Stimulated activated CD4-positive, alpha-beta T cell treated with anti-CD3 and anti-CD28 coated beads, Interleukin-1b, Interleukin-23, amount 100 ng/mL, for 1 hour (primary cell): ENCODE measurements at regions not wholly inside any gene's neighbourhood (a gene's known extent, or its start where the extent isn't known, plus 50 kb on each side); places are given as distances from the start of the nearest gene placed in this dataset.

Source experiments
- DNase-seq, 2 donors: peaks; one replicate each; pipeline ENCODE4 v3.0.0-alpha.2; 2020; ENCODE audit warnings: low read depth in 2 of 2

GRCh38 chr9:19999491-20000057 lies 210.7 kb upstream of the SLC24A2 start:
- no peak for DNase-seq

- DNase-seq: no peak
Measured at GRCh38 chr9:19998823-19999455, 210.1 kb upstream of the SLC24A2 start.

GRCh38 chr9:19998153-19998552 lies 209.3 kb upstream of the SLC24A2 start:
- DNase-seq: no peak

GRCh38 chr9:19995619-19996018 lies 206.8 kb upstream of the SLC24A2 start:
- DNase-seq: no peak

GRCh38 chr9:19994296-19994695 lies 205.5 kb upstream of the SLC24A2 start:
- no peak for DNase-seq

GRCh38 chr9:19992556-19992955 lies 203.7 kb upstream of the SLC24A2 start:
- DNase-seq: no peak

- DNase-seq: no peak
Measured at GRCh38 chr9:19989213-19989612, 200.4 kb upstream of the SLC24A2 start.

GRCh38 chr9:19988281-19988680 lies 199.4 kb upstream of the SLC24A2 start:
- DNase-seq: no peak

- DNase-seq: no peak
Measured at GRCh38 chr9:19985081-19985480, 196.2 kb upstream of the SLC24A2 start.

- DNase-seq: no peak
Measured at GRCh38 chr9:19976226-19976625, 187.4 kb upstream of the SLC24A2 start.

GRCh38 chr9:19975499-19975898 lies 186.7 kb upstream of the SLC24A2 start:
- DNase-seq: no peak

GRCh38 chr9:19969721-19970120 lies 180.9 kb upstream of the SLC24A2 start:
- no peak for DNase-seq

GRCh38 chr9:19967888-19968459 lies 179.1 kb upstream of the SLC24A2 start:
- no peak for DNase-seq

- no peak for DNase-seq
Measured at GRCh38 chr9:19967216-19967887, 178.5 kb upstream of the SLC24A2 start.

GRCh38 chr9:19965336-19965735 lies 176.5 kb upstream of the SLC24A2 start:
- DNase-seq: no peak

GRCh38 chr9:19947996-19948395 lies 159.2 kb upstream of the SLC24A2 start:
- DNase-seq: no peak

- no peak for DNase-seq
Measured at GRCh38 chr9:19946441-19947109, 157.7 kb upstream of the SLC24A2 start.

GRCh38 chr9:19941874-19942273 lies 153.0 kb upstream of the SLC24A2 start:
- no peak for DNase-seq

- no peak for DNase-seq
Measured at GRCh38 chr9:19940811-19941535, 152.1 kb upstream of the SLC24A2 start.

- DNase-seq: no peak
Measured at GRCh38 chr9:19939734-19940278, 151.0 kb upstream of the SLC24A2 start.

- DNase-seq: no peak
Measured at GRCh38 chr9:19938990-19939733, 150.3 kb upstream of the SLC24A2 start.
